KBM-7 (cell line): ENCODE measurements at regions not wholly inside any gene's neighbourhood (a gene's known extent, or its start where the extent isn't known, plus 50 kb on each side); places are given as distances from the start of the nearest gene placed in this dataset.

Source experiments
- DNase-seq: peaks from one replicate; pipeline ENCODE4 v3.0.0-alpha.2; 2015
- in situ Hi-C: fragments of 300-500 bp; cut with MboI; formaldehyde crosslinking; loops from 2 replicates; pipeline ENCODE4 v1.14.3; 2020; ENCODE audit warnings: low sequenced_read_pairs, low pct_unique_long_range_greater_than_20kb, mixed read lengths

- in situ Hi-C loops: no loop called here
- DNase-seq: no peak
Measured at GRCh38 chr21:27158967-27159366, 192.1 kb upstream of the ADAMTS5 start.

GRCh38 chr21:27157097-27157496 is 190.2 kb upstream of the ADAMTS5 start:
- no peak for DNase-seq
- in situ Hi-C loops: no loop called here

- no peak for DNase-seq
- in situ Hi-C loops: no loop called here
Measured at GRCh38 chr21:27156666-27157065, 189.8 kb upstream of the ADAMTS5 start.

- in situ Hi-C loops: no loop called here
Measured at GRCh38 chr21:27155130-27155500, 188.2 kb upstream of the ADAMTS5 start.

GRCh38 chr21:27154451-27155129 is 187.7 kb upstream of the ADAMTS5 start:
- no peak for DNase-seq
- in situ Hi-C loops: no loop called here

More at GRCh38 chr21:27155130-27155500, 188.2 kb upstream of the ADAMTS5 start:
- DNase-seq: no peak

- no peak for DNase-seq
- in situ Hi-C loops: no loop called here
Measured at GRCh38 chr21:27152996-27153395, 186.1 kb upstream of the ADAMTS5 start.

GRCh38 chr21:27149034-27149433 is 182.1 kb upstream of the ADAMTS5 start:
- no peak for DNase-seq
- in situ Hi-C loops: no loop called here

GRCh38 chr21:27146268-27146667 is 179.4 kb upstream of the ADAMTS5 start:
- in situ Hi-C loops: no loop called here
- no peak for DNase-seq

- in situ Hi-C loops: no loop called here
- no peak for DNase-seq
Measured at GRCh38 chr21:27145134-27145798, 178.4 kb upstream of the ADAMTS5 start.

- in situ Hi-C loops: no loop called here
- DNase-seq: no peak
Measured at GRCh38 chr21:27143476-27143875, 176.6 kb upstream of the ADAMTS5 start.

GRCh38 chr21:27139526-27139925 is 172.6 kb upstream of the ADAMTS5 start:
- no peak for DNase-seq
- in situ Hi-C loops: no loop called here

- in situ Hi-C loops: no loop called here
- DNase-seq: no peak
Measured at GRCh38 chr21:27134516-27134915, 167.6 kb upstream of the ADAMTS5 start.

- in situ Hi-C loops: no loop called here
- DNase-seq: no peak
Measured at GRCh38 chr21:27132266-27132665, 165.4 kb upstream of the ADAMTS5 start.

GRCh38 chr21:27130154-27130553 is 163.3 kb upstream of the ADAMTS5 start:
- in situ Hi-C loops: no loop called here
- DNase-seq: no peak

- no peak for DNase-seq
- in situ Hi-C loops: no loop called here
Measured at GRCh38 chr21:27129694-27130093, 162.8 kb upstream of the ADAMTS5 start.

- DNase-seq: no peak
Measured at GRCh38 chr21:27129215-27129614, 162.3 kb upstream of the ADAMTS5 start.

GRCh38 chr21:27126140-27126539 is 159.3 kb upstream of the ADAMTS5 start:
- no peak for DNase-seq
- in situ Hi-C loops: no loop called here

More at GRCh38 chr21:27129215-27129614, 162.3 kb upstream of the ADAMTS5 start:
- in situ Hi-C loops: no loop called here

- no peak for DNase-seq
- in situ Hi-C loops: no loop called here
Measured at GRCh38 chr21:27122686-27123085, 155.8 kb upstream of the ADAMTS5 start.

GRCh38 chr21:27114111-27114510 is 147.2 kb upstream of the ADAMTS5 start:
- DNase-seq: no peak
- in situ Hi-C loops: no loop called here

GRCh38 chr21:27112186-27112585 is 145.3 kb upstream of the ADAMTS5 start:
- no peak for DNase-seq
- in situ Hi-C loops: no loop called here

GRCh38 chr21:27110956-27111355 is 144.1 kb upstream of the ADAMTS5 start:
- in situ Hi-C loops: no loop called here
- no peak for DNase-seq
